GM04503 (cell line): ENCODE measurements at regions not wholly inside any gene's neighbourhood (a gene's known extent, or its start where the extent isn't known, plus 50 kb on each side); places are given as distances from the start of the nearest gene placed in this dataset.

Experiments
- DNase-seq: peaks from one replicate; pipeline ENCODE4 v3.0.0-alpha.2; 2012; ENCODE audit warnings: low read depth

DNA sequence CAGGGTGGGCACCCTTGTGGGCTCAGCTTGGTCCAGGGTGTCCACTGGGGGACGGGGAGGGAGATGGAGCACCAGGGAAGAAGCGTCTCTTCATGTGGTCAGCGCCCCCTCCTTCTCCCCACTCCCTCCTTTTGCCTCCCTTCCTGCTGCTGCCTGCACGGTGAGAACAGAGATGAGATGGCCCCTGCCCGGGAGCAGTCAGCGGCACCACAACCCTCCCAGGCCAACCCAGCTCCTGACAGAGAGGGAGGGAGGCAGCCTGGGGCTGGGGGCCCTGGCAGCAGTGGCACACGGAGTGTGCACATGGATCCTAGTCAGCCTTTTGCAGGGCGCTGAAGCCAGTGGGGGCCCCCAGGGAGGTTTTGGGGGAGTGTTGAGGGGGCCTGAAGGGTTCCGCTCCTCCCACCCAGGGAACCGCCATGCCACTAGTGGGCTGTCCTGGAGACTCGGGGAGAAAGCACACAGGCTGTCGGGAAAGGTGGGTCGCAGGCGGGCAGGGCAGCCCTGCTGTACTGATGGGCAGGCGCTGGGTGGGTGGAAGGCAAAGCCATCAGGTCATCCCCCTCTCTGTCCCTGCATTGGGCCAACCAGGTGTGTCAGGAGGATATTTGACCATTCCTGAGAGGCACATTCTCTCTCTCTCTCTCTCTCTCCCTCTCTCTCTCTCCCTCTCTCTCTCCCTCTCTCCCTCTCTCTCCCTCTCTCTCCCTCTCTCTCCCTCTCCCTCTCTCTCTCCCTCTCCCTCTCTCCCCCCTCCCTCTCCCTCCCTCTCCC, 94.3 kb upstream of the BHLHE23 start:
- no peak for DNase-seq

DNA sequence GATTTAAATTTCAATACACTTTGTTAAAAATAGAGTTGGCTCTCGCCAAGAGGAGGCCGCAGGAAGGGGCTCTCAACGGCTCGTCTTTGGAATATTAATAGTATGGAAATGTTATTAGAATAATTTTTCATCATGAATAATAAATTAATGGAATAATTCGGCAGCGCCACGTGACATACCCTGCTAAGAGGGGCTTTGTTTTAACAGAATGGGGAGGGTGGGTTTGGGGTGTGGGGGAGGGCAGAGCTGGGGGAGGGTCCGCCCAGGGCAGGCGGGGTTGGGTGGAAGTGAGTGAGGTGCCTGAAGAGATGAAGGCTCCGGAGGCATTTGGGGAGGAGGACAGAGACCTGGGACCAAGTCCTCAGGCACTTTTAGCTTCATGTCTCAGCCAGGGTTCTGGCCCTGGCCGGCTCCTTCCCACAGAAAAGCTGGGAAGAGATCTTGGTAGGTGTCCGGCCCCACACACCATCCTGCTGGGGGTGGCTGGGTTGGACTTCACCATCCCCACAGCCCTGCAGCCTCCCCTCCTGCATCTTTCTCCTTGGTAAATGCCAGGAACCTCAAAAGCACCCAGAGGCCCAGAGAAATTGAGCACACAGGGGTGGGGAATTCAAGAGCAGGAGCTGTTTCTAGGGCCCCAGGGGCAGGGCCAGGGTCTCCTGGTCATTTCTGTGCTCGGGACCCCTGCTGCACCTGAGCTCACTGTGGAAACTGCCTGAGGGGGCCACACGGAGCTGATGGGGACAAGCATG, 93.6 kb upstream of the BHLHE23 start:
- no peak for DNase-seq

DNA sequence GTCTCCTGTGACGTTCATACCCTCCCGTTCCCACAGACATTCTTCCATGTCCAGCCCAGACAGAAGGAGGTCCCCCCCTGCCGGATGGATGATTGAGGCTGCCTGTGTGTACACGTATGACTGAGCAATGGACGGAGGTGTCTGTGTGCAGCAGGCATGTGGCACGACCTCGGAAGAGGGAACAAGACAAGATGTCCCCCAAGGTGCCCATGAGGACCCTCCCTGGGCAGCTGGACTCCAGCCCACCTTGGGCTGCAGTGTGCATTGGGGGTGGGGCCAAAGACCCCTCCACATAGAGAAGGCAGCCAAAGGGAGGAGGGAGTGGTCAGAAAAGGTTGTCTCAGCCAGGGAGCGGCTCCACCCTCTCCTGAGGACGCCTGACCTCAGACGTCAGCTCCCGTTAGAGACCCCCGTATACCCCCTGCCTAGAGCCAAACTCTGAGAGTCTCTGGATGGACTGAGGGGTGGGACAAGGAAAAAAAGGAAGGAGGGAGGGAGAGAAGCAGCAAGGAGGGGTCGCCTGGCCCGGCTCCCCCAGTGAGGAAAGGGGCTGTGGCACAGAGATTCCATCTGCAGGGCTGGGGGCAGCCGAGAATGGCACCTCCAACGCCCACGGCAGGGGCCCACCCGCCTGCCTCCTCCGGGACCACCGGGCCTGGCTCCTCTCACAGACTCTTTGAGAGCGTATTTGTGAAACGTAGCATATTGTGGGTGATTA, 92.9 kb upstream of the BHLHE23 start:
- no peak for DNase-seq

DNA sequence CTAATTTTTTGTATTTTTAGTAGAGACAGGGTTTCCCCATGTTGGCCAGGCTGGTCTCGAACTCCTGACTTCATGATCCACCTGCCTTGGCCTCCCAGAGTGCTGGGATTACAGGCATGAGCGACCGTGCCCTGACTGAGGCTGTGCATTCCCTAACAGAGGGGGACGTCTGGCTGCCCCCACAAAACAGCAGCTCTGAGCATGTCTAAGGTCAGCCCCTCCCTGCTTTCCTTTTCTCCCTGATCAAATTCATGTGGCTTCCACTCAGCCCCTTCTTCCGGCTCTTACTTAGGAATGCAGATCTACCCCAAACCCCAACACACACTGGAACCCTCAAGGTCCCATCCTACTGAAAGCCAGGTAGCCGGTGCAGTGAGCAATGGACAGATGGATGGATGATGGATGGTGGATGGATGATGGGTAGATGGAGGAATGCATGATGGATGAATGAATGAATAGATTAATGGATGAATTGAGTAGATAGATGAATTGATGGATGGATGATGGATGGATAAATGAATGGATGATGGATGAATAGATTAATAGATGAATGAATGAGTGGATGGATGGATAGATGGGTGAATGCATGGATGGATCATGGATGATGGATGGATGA, 91.5 kb upstream of the BHLHE23 start:
- DNase-seq = no peak

DNA sequence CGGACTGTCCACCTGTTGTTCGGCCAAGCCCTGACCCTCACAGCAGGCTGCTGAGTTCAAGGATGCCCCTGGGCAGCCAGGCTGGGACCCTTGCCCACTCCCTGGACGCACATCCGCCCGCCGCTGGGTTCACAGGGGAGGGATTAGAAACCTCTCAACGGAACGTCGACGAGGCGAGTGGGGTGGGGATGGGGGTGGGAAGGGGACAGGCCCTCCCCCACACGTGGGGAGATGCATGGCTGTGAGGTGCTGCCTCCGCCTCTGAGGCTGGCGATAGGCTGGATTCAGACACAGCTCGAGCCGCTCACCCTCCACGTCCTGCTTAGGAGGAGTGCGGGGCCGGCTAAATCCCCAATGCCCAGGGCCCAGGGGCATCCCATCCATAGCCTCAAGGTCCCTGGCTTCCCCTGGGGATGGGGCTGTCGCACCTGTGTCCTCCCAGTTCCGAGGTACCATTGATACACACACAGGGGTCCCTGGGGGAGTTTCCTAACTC, 90.6 kb upstream of the BHLHE23 start:
- DNase-seq = no peak

DNA sequence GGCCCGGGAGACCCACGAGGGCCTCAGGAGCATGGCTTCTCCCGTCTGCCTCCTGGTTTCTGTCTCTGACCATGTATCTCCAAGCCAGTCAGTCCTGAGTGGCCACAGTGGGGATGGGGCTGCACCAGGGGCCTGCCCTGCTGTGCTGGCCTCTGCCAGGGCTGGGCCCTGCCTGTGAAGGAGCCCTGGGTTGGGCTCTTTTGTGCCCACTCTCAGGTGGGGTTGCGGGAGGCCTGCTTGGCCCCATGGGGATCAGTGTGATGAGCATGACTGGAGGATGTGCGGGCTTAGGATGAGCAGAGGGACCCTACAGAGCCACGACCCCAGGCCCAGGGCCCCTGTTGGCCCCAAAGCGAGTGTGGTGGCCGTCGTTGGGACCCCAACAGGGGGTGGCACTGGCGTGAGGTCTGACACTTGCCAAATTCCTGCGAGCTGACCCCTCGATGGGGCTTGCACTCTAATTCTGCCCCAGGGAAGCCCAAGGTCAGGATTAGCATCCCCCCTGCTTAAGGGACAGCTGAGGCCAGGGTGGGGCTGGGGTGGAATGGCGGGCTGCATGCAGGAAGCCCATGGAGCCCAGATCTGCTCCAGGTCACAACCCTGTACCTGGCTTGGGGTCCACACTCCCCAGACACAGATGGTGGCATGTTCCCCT, 90.0 kb upstream of the BHLHE23 start:
- no peak for DNase-seq

DNA sequence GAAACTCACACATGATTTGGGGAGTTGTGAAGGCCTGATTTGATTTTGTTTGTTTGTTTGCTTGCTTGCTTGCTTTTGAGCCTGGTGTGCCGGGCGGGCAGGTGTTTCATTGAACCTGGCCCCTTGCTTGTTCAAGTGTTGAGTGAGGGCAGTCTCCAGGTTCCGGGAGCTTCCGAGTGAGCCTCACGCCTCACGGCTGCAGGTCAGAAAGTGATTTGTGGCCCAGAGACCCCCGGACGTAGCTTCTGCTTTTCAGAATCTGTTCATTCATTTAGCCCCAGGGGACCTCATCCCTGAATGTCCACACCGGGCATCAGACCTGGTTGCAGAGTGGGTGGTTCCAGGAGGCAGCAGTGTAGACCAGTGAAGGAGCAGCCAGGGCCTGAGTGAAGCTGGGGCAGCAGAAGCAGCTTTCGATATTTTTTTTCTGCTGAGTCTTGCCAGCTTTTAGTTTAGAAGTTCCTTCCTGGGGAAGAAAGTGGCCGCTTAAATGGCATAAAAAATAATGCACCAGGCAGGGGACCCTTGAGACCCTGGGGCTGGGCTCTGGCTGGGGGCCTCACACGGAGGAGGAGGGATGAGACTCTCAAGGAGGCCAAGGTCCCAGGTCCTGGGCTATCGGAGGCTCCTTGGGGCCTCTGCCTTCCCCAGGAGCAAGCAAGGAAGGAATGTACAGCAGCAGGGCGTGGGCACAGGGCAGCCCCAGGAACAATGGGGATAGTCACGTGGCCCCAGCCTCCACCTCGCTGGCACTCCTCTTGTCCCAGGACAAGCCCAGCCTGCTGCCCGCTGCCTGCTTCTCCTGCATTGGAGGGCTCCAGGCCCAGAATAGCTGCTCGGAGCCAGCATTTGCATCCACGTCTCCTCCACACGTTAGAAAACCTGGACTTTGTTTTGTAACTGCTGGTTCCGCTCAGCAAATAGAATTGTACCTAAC, 89.2 kb upstream of the BHLHE23 start:
- no peak for DNase-seq

DNA sequence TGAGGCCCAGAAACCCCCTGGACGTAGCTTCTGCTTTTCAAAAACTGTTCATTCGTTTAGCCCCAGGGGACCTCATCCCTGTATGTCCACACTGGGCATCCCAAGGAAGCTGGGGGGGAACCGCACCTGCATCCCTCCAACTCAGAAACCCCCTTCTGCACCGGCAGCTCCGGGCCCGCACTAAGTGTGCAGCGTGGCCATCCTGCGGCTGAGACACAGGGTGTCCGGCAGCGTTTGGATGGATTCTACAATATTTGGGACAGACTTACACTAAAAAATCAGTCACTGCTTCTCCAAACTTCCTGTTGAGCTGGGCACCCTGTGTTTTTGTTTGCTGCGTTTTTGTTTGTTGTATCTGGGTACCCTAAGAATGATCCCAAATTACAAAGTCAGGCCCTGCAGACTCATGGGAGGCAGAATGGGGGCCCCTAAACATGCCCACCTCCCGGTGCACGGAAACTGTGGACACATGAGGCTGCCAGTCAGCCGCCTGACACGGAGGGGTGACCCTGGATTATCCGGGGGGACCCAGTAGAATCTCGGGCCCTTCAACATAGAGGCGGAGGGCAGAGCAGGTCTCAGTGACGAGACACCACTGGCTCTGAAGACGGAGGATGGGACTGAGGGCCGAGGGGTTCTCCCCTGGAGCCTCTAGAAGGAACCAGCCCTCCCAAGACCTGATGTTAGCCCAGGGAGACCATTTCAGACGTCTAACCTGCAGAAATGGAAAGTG, 88.2 kb upstream of the BHLHE23 start:
- no peak for DNase-seq

DNA sequence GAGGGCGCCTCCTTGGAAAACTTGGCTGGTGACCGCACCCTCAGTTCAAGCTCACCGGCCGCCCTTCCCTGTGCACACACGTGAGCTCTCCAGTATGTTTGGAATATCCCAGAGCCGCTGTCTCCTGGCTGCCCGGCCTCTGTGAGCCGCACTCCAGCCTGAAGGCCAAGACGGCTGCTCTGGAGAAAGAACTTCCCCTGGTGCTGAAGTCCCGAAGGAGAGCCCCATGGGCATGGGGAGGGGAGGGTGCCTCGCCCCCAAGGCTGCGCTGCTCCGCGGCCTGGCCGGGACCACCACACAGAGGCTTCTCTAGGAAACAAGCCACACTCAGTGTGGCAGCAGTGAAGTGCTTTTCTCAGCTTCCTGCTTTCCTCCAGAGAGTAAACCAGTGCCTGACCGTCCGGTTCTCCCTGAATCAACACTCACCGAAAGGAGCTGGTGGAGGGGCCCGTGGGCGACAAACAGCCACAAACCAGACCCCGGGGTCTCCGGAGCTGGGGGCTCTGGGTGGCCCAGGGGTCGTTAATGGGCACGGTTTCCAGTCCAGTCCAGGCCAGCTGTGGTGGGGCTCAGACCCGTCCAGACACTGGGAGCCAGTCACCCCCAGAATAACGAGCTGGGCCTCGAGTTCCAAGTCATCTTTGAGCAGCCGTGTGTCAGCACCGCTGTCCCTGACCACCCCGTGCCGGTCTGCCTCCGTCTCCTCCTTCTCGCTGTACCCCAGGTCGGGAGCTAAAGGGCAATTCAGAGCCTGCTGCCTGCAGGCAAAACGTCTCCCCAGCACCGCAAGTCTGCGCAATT, 87.4 kb upstream of the BHLHE23 start:
- DNase-seq = no peak

DNA sequence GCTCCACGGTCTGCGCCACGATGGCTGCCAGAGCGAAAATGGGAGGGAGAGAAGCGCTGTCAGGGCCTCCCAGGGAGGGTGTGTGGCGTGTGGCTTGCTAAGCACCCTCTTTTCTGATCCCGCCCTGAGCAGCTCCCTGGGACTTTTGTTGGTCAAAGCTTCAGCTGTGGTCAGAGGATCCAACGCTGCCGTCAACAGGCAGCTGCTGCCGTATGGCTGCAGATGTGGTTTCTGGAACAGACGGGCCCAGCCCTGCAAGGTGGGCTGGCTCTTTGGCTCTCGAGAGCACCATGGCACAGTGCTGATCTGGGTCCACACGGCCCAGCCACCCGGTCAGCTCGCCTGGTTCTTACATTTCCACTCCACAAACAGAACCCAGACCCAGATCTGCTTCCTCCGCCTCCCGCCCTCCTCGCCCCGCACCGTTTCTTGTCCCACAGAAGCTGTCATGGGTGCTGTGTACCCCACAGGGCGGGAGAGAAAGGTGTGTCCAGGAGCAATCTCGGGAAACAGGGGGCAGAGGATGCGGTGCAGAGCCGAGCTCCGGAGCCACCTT, 86.0 kb upstream of the BHLHE23 start:
- no peak for DNase-seq

DNA sequence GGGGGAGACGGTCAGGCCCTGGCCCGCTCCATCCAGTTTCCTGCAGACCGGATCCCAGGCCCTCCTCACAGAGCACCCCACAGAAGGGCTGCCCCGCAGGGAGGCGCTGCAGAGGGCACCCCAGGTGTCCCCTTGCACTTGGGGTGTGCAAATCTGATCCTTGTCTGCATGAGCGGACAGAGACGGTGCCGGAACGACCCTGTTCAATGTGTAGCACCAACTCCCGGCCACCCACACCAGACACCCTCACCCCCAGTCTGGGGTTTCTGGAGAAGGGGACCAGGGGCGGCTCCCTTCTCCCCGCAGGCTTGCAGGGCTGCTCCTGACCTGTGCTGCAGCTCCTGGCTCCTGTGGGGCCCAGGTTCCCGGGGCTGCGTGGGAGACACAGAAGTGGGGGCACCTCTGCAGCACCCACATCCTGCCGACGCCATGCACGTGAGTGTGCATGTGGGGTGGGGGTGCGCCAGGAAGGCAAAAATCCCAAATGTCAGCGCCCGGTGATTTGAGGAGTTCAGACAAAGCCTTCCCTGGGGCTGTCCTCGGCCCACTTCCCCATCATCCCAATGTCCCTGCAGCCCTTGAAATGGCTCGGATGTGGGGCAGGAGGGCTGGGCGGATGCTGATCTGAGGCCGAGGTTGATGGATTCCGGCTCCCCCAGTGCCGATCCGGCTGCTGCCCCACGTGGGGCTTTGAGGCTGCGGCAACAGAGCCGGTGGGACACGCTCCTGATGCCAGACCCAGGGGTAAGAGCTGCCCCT, 85.3 kb upstream of the BHLHE23 start:
- no peak for DNase-seq

DNA sequence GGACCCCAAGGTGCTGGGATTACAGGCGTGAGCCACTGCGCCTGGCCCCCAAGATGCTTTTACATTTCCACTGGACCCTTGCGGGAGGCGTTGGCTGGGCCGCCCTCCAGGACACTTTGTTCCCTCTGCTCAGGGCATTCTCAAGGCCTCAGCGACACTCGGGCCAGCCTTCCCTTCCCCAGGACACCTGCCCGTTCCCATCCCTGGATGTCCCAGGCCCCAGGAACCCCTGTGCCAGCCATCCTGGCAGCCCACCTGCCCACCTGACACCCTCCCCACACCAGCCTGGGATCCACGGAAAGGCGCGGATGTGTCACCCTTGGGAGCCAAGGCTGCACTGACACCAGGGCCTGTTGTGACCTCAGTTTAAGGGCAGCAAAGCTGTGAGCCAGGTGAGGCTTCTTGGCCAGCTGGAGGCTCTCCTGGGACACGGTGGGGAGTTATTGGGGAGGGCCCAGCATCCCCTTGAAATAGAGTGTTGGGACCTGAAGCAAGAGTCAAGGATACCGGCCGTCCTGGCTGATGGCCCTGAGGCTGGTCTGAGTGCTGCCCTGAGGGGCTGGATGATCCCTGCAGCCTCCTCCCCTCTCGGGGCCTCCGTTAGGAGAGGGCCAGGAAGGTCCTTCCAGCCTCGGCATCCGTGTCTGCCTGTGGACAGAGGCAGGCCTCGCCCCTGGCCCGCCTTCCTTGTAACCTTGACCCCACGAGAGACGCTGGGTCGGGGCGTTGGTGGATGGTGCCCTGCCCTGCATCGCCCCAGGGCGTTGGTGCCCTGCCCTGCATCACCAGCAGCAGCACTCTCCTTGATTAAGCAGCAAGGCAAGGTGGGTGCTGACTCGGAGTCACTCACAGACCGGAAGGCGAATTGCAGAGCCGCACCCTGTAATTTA, 84.2 kb upstream of the BHLHE23 start:
- no peak for DNase-seq

DNA sequence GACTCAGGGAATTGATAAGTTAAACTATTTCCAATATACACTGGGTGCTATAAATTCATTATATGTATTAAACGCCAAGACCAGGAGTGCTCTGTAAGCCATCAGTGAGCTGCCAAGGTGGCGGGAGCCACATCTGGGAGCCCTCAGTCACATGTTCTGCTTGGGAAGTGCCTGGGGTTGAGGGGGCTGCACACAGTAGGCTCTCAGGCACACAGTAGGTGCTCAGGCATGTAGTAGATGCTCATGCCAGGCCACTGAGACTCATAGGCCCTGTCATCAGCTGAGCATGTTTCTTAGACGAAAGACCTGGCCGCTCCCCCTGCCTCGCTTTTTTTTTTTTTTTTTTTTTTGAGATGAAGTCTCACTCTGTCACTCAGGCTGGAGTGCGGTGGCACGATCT, 83.3 kb upstream of the BHLHE23 start:
- no peak for DNase-seq

DNA sequence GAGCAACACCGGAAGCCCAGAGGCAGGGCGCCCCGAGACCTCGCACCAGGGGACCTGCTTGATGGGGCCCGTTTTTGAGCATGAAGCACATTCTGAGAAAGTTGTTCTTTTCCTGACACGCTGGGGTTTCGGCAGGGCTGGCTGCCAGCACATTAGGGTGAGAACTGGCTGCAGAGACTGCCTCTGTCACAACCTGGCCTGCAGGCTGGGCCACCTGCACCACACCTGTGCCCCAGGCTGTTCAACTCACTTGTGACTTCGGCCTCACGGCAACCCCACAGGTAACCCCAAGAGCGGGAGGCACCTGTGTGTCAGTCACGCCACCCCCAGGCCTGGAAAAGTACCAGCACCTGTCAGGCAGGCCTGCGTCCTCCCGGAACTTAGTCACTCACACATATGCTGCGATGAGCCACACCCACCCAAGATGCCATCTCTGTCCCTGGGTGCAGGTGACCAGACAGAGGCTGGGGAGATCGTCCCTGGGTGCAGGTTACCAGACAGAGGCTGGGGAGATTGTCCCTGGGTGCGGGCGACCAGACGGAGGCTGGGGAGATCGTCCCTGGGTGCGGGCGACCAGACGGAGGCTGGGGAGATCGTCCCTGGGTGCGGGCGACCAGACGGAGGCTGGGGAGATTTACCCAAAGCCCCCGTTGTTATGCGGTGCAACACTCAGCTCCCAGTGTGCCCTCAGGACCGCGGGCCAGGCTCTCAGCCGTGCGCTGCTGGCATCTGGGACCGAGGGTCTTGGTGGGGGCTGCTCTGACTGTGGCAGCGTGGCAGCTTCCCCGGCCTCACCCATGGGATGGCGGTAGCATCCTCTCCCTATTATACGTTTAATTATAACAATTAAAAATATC, 82.5 kb upstream of the BHLHE23 start:
- no peak for DNase-seq

DNA sequence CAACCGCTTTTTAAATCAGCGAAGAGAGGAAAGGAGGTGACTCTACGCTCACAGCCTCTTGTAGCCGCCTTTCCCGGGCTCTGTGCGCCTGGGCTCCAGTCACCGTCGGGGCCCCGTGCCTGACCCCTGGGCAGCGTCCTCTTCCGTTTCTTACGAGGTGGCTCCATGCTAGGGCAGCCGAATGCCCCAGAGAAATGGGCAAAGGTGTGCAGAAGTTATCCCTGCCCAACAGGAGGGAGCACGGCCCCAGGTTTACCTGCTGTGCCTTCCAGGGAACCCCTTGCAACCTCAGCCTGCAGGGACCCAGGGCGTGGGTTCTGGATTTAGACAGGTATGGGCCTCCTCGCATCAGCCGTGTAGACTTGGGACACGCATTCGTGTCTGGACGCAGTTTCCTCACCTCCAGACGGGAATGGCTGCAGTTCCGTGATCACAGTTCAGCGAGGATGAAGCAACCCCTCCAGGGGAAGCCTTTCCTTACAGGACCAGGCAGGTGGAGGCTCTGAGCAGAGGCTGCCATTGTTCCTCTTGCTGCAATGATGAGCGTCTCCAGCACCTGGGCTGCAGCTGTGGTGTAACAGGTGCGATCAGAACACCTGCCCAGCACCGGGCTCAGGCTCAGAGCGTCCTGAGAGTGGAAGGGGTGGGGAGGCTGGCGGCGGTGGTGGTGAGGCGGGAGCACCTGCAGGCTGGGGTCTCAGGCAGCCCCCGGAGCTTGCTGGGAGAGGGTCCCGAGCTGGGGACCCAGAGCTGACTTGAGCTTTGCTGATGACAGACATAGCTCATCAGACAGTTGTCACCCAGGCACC, 81.3 kb upstream of the BHLHE23 start:
- no peak for DNase-seq
